AG09319 (cell line): ENCODE measurements at regions not wholly inside any gene's neighbourhood (a gene's known extent, or its start where the extent isn't known, plus 50 kb on each side); places are given as distances from the start of the nearest gene placed in this dataset.

ENCODE experiments used
- DNase-seq: peaks from one replicate; pipeline ENCODE4 v3.0.0-alpha.2; 2010; ENCODE audit warnings: low read depth; ENCODE audit errors: extremely low read depth
- TF ChIP-seq, protein P1 (sequence below): IDR thresholded peaks from 2 replicates; pipeline ENCODE4 v1.5.1; 2011; ENCODE audit warnings: low read depth, mild to moderate bottlenecking, inconsistent platforms, low read length, moderate library complexity

DNA sequence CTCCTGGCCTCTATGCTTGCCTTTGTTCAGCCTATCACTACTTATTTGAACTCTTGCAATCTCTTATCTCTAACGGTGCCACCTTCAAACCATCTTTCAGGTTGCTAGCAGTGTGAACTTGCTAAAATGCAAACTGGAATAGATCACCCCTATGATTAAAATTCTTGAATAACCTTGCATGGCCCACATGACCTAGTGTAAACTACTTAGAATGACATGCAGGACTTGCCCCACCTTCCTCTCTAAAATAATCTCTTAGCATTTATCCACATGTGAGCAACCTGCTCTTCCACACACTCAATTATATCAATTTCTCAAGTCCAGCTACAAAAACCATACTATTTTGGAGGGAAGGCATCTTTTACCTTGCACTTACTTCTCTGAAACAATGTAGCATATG lies 137.6 kb downstream of the ETAA1 start:
- TF ChIP-seq, protein P1, sequence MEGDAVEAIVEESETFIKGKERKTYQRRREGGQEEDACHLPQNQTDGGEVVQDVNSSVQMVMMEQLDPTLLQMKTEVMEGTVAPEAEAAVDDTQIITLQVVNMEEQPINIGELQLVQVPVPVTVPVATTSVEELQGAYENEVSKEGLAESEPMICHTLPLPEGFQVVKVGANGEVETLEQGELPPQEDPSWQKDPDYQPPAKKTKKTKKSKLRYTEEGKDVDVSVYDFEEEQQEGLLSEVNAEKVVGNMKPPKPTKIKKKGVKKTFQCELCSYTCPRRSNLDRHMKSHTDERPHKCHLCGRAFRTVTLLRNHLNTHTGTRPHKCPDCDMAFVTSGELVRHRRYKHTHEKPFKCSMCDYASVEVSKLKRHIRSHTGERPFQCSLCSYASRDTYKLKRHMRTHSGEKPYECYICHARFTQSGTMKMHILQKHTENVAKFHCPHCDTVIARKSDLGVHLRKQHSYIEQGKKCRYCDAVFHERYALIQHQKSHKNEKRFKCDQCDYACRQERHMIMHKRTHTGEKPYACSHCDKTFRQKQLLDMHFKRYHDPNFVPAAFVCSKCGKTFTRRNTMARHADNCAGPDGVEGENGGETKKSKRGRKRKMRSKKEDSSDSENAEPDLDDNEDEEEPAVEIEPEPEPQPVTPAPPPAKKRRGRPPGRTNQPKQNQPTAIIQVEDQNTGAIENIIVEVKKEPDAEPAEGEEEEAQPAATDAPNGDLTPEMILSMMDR, result no peak
- no peak for DNase-seq

GRCh38 chr2:67540962-67541361 lies 143.8 kb downstream of the ETAA1 start:
- TF ChIP-seq, protein P1, result no peak
- no peak for DNase-seq

- TF ChIP-seq, protein P1, result no peak
- DNase-seq, result no peak
Observed at GRCh38 chr2:67544286-67544685, 147.2 kb downstream of the ETAA1 start.

GRCh38 chr2:67548317-67549201 lies 151.4 kb downstream of the ETAA1 start:
- TF ChIP-seq, protein P1, result no peak
- DNase-seq, result no peak

DNA sequence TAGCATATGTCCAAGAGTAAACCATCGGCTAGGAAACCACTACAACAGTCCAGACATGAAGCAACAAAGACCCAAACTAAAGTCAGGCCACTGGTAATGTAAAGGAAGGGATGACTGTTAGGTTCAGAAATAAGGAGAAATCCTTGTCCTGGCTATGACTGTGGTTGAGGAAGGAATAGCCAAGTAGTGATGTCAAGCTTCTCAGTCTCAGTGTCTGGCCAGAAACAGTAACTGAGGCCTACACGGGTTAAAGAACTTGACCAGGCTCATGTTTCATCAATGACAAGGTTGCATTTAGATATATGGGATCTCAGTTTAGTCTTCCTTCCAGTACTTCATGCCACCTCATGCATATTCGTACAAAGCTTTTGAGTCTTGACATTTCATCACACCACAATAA lies 162.0 kb downstream of the ETAA1 start:
- DNase-seq, result no peak
- TF ChIP-seq, protein P1, result no peak

GRCh38 chr2:67560771-67561456 lies 163.8 kb downstream of the ETAA1 start:
- TF ChIP-seq, protein P1, result no peak
- no peak for DNase-seq

GRCh38 chr2:67561457-67561965 lies 164.4 kb downstream of the ETAA1 start:
- TF ChIP-seq, protein P1, result no peak
- DNase-seq, result no peak
